HG02943 (cell line): ENCODE measurements at regions not wholly inside any gene's neighbourhood (a gene's known extent, or its start where the extent isn't known, plus 50 kb on each side); places are given as distances from the start of the nearest gene placed in this dataset.

ENCODE experiments used
- ATAC-seq: cut with Tn5 transposase; IDR thresholded peaks from one replicate; pipeline ENCODE4 v1.9.1; 2021; ENCODE audit warnings: mild to moderate bottlenecking, low read depth, moderate library complexity; ENCODE audit not compliant: unreplicated experiment

- no peak for ATAC-seq
Observed at GRCh38 chr2:211049321-211050018, 493.1 kb downstream of the CPS1 start.

- ATAC-seq, result no peak
Observed at GRCh38 chr2:211055438-211055837, 499.0 kb downstream of the CPS1 start.

GRCh38 chr2:211061612-211062296 lies 505.4 kb downstream of the CPS1 start:
- no peak for ATAC-seq

- ATAC-seq, result no peak
Observed at GRCh38 chr2:211062297-211062612, 505.9 kb downstream of the CPS1 start.

GRCh38 chr2:211067029-211067428 lies 510.6 kb downstream of the CPS1 start:
- ATAC-seq, result no peak

- ATAC-seq, result no peak
Observed at GRCh38 chr2:211068108-211068780, 511.8 kb downstream of the CPS1 start.

GRCh38 chr2:211070547-211070946 lies 514.1 kb downstream of the CPS1 start:
- ATAC-seq, result no peak

- no peak for ATAC-seq
Observed at GRCh38 chr2:211077216-211077767, 520.9 kb downstream of the CPS1 start.

GRCh38 chr2:211084352-211084751 lies 528.0 kb downstream of the CPS1 start:
- ATAC-seq, result no peak

GRCh38 chr2:211085056-211085680 lies 528.8 kb downstream of the CPS1 start:
- no peak for ATAC-seq

- no peak for ATAC-seq
Observed at GRCh38 chr2:211086049-211086448, 529.6 kb downstream of the CPS1 start.

GRCh38 chr2:211089127-211089526 lies 532.7 kb downstream of the CPS1 start:
- no peak for ATAC-seq

- no peak for ATAC-seq
Observed at GRCh38 chr2:211093743-211094303, 537.4 kb downstream of the CPS1 start.

GRCh38 chr2:211103989-211104388 lies 547.6 kb downstream of the CPS1 start:
- no peak for ATAC-seq

- no peak for ATAC-seq
Observed at GRCh38 chr2:211113334-211114175, 557.2 kb downstream of the CPS1 start.

GRCh38 chr2:211114826-211115455 lies 558.5 kb downstream of the CPS1 start:
- no peak for ATAC-seq

GRCh38 chr2:211117026-211117425 lies 560.6 kb downstream of the CPS1 start:
- ATAC-seq, result no peak

- ATAC-seq, result no peak
Observed at GRCh38 chr2:211126256-211126655, 569.9 kb downstream of the CPS1 start.

GRCh38 chr2:211127501-211127900 lies 571.1 kb downstream of the CPS1 start:
- ATAC-seq, result no peak
